Dendritic cell treated with granulocyte-macrophage colony-stimulating factor and Interleukin-4, amounts not matched to agents 40 ng/mL and 50 ng/mL, for 4 days (primary cell): ENCODE measurements at regions not wholly inside any gene's neighbourhood (a gene's known extent, or its start where the extent isn't known, plus 50 kb on each side); places are given as distances from the start of the nearest gene placed in this dataset.

ENCODE experiments used
- H3K27ac Mint-ChIP-seq: one replicate; pipeline ENCODE4 v1.8.0; 2022; ENCODE audit warnings: mild to moderate bottlenecking, mixed read lengths
- H3K27me3 Mint-ChIP-seq: one replicate; pipeline ENCODE4 v1.8.0; 2022; ENCODE audit warnings: mild to moderate bottlenecking, mixed read lengths
- H3K36me3 Mint-ChIP-seq: one replicate; pipeline ENCODE4 v1.8.0; 2022; ENCODE audit warnings: low read depth, mixed read lengths
- H3K4me1 Mint-ChIP-seq: one replicate; pipeline ENCODE4 v1.8.0; 2022; ENCODE audit warnings: low read depth, mixed read lengths
- H3K4me3 Mint-ChIP-seq: one replicate; pipeline ENCODE4 v1.8.0; 2022; ENCODE audit warnings: mild to moderate bottlenecking, moderate library complexity, mixed read lengths
- H3K9me3 Mint-ChIP-seq: one replicate; pipeline ENCODE4 v1.8.0; 2022; ENCODE audit warnings: mixed read lengths
- intact Hi-C: fragments of 100-400 bp; cut with micrococcal nuclease; formaldehyde crosslinking; loops from one replicate; pipeline ENCODE4 v1.15.0; 2022

- Mint-ChIP-seq H3K9me3 (peaks cover 20% of the 10 kb centered on the region), H3K4me3 (no peak overlapping the region), H3K36me3 (no peaks in the 10 kb centered on the region), H3K27ac (no peak overlapping the region), H3K4me1 (no peaks in the 10 kb centered on the region), H3K27me3 (no peaks in the 10 kb centered on the region)
- intact Hi-C loops, result no loop called here
Measured at GRCh38 chr18:65278939-65279667, 471.7 kb upstream of the CDH7 start.

- intact Hi-C loops, result no loop called here
- Mint-ChIP-seq H3K9me3 (no peaks in the 10 kb centered on the region), H3K27me3 (no peaks in the 10 kb centered on the region), H3K4me1 (no peaks in the 10 kb centered on the region), H3K36me3 (no peaks in the 10 kb centered on the region), H3K27ac (no peak overlapping the region), H3K4me3 (no peak overlapping the region)
Measured at GRCh38 chr18:65269375-65269774, 481.4 kb upstream of the CDH7 start.

- Mint-ChIP-seq H3K27ac (no peak overlapping the region), H3K36me3 (no peaks in the 10 kb centered on the region), H3K27me3 (no peaks in the 10 kb centered on the region), H3K9me3 (peaks cover 8% of the 10 kb centered on the region), H3K4me1 (no peaks in the 10 kb centered on the region), H3K4me3 (no peak overlapping the region)
- intact Hi-C loops, result no loop called here
Measured at GRCh38 chr18:65265761-65266160, 485.1 kb upstream of the CDH7 start.

- H3K27me3 Mint-ChIP-seq, result no peaks in the 10 kb centered on the region
- H3K9me3 Mint-ChIP-seq, result peaks cover 8% of the 10 kb centered on the region
- intact Hi-C loops, result no loop called here
- H3K36me3 Mint-ChIP-seq, result no peaks in the 10 kb centered on the region
- H3K4me3 Mint-ChIP-seq, result no peak overlapping the region
- H3K4me1 Mint-ChIP-seq, result no peaks in the 10 kb centered on the region
- no peak overlapping the region for H3K27ac Mint-ChIP-seq
Measured at GRCh38 chr18:65260030-65260429, 490.8 kb upstream of the CDH7 start.

GRCh38 chr18:65259403-65259802 is 491.4 kb upstream of the CDH7 start:
- no peak overlapping the region for H3K27ac Mint-ChIP-seq
- intact Hi-C loops, result no loop called here
- H3K36me3 Mint-ChIP-seq, result no peaks in the 10 kb centered on the region
- H3K4me1 Mint-ChIP-seq, result no peaks in the 10 kb centered on the region
- no peak overlapping the region for H3K4me3 Mint-ChIP-seq
- no peaks in the 10 kb centered on the region for H3K27me3 Mint-ChIP-seq
- H3K9me3 Mint-ChIP-seq, result peaks cover 8% of the 10 kb centered on the region

GRCh38 chr18:65257149-65257548 is 493.7 kb upstream of the CDH7 start:
- Mint-ChIP-seq H3K27me3 (no peaks in the 10 kb centered on the region), H3K4me1 (no peaks in the 10 kb centered on the region), H3K4me3 (no peak overlapping the region), H3K9me3 (no peaks in the 10 kb centered on the region), H3K36me3 (no peaks in the 10 kb centered on the region), H3K27ac (no peak overlapping the region)
- intact Hi-C loops, result no loop called here

GRCh38 chr18:65255417-65255816 is 495.4 kb upstream of the CDH7 start:
- intact Hi-C loops, result no loop called here
- Mint-ChIP-seq H3K4me3 (no peak overlapping the region), H3K36me3 (no peaks in the 10 kb centered on the region), H3K4me1 (no peaks in the 10 kb centered on the region), H3K27ac (no peak overlapping the region), H3K27me3 (no peaks in the 10 kb centered on the region), H3K9me3 (no peaks in the 10 kb centered on the region)

GRCh38 chr18:65239787-65240186 is 511.0 kb upstream of the CDH7 start:
- Mint-ChIP-seq H3K9me3 (no peaks in the 10 kb centered on the region), H3K27ac (no peak overlapping the region), H3K36me3 (no peaks in the 10 kb centered on the region), H3K4me3 (no peak overlapping the region), H3K27me3 (no peaks in the 10 kb centered on the region), H3K4me1 (no peaks in the 10 kb centered on the region)
- intact Hi-C loops, result no loop called here

GRCh38 chr18:65235966-65236624 is 514.7 kb upstream of the CDH7 start:
- Mint-ChIP-seq H3K4me1 (no peaks in the 10 kb centered on the region), H3K36me3 (no peaks in the 10 kb centered on the region)

GRCh38 chr18:65230311-65230710 is 520.5 kb upstream of the CDH7 start:
- intact Hi-C loops, result no loop called here
- H3K36me3 Mint-ChIP-seq, result no peaks in the 10 kb centered on the region
- H3K27ac Mint-ChIP-seq, result no peak overlapping the region
- H3K9me3 Mint-ChIP-seq, result no peaks in the 10 kb centered on the region
- H3K27me3 Mint-ChIP-seq, result no peaks in the 10 kb centered on the region
- no peaks in the 10 kb centered on the region for H3K4me1 Mint-ChIP-seq
- no peak overlapping the region for H3K4me3 Mint-ChIP-seq

More at GRCh38 chr18:65235966-65236624, 514.7 kb upstream of the CDH7 start:
- intact Hi-C loops, result no loop called here
- Mint-ChIP-seq H3K27me3 (no peaks in the 10 kb centered on the region), H3K27ac (no peak overlapping the region), H3K9me3 (no peaks in the 10 kb centered on the region), H3K4me3 (no peak overlapping the region)

GRCh38 chr18:65227970-65228369 is 522.8 kb upstream of the CDH7 start:
- Mint-ChIP-seq H3K27ac (no peak overlapping the region), H3K36me3 (no peaks in the 10 kb centered on the region), H3K4me3 (no peak overlapping the region), H3K9me3 (peaks cover 6% of the 10 kb centered on the region), H3K4me1 (no peaks in the 10 kb centered on the region), H3K27me3 (no peaks in the 10 kb centered on the region)
- intact Hi-C loops, result loop anchor here (10.0 kb wide), 1 partner anchor 57 kb away; no protein-coding TSS in a partner anchor

GRCh38 chr18:65221736-65222135 is 529.1 kb upstream of the CDH7 start:
- H3K36me3 Mint-ChIP-seq, result no peaks in the 10 kb centered on the region
- H3K27ac Mint-ChIP-seq, result no peak overlapping the region
- H3K9me3 Mint-ChIP-seq, result peaks cover 23% of the 10 kb centered on the region
- intact Hi-C loops, result loop anchor here (10.0 kb wide), 1 partner anchor 63 kb away; no protein-coding TSS in a partner anchor
- no peaks in the 10 kb centered on the region for H3K4me1 Mint-ChIP-seq
- no peaks in the 10 kb centered on the region for H3K27me3 Mint-ChIP-seq
- no peak overlapping the region for H3K4me3 Mint-ChIP-seq

GRCh38 chr18:65221115-65221514 is 529.7 kb upstream of the CDH7 start:
- intact Hi-C loops, result loop anchor here (10.0 kb wide), 1 partner anchor 64 kb away; no protein-coding TSS in a partner anchor
- Mint-ChIP-seq H3K9me3 (peaks cover 23% of the 10 kb centered on the region), H3K27me3 (no peaks in the 10 kb centered on the region), H3K4me1 (no peaks in the 10 kb centered on the region), H3K36me3 (no peaks in the 10 kb centered on the region), H3K27ac (no peak overlapping the region), H3K4me3 (no peak overlapping the region)

GRCh38 chr18:65215865-65216466 is 534.8 kb upstream of the CDH7 start:
- Mint-ChIP-seq H3K36me3 (no peaks in the 10 kb centered on the region), H3K9me3 (peaks cover 24% of the 10 kb centered on the region), H3K27me3 (no peaks in the 10 kb centered on the region), H3K4me3 (no peak overlapping the region), H3K4me1 (no peaks in the 10 kb centered on the region), H3K27ac (no peak overlapping the region)
- intact Hi-C loops, result no loop called here
